NCI-H2107 treated with DMSO at 0.1 percent for 48 hours (cell line): ENCODE measurements at regions not wholly inside any gene's neighbourhood (a gene's known extent, or its start where the extent isn't known, plus 50 kb on each side); places are given as distances from the start of the nearest gene placed in this dataset.
"Not testable (repeated sequence)": the region's sequence is repeated elsewhere in the genome, so short reads cannot be mapped to it uniquely, and the experiment has no call there.

ENCODE experiments used
- DNase-seq: peaks from one replicate; lab custom pipeline; 2025; ENCODE audit not compliant: unreplicated experiment; lab: John Stamatoyannopoulos, UW

GRCh38 chr9:28951945-28952344 lies 1378.7 kb upstream of the C9orf72 start:
- no peak for DNase-seq

- peak; percentile 40 for DNase-seq
These were observed 1383.0 kb upstream of the C9orf72 start for GRCh38 chr9:28956116-28956880.

- DNase-seq = no peak
These were observed 1387.3 kb upstream of the C9orf72 start for GRCh38 chr9:28960602-28961001.

- DNase-seq = no peak
These were observed 1388.3 kb upstream of the C9orf72 start for GRCh38 chr9:28961623-28962022.

- DNase-seq = no peak
These were observed 1393.9 kb upstream of the C9orf72 start for GRCh38 chr9:28967226-28967625.

- no peak for DNase-seq
These were observed 1397.0 kb upstream of the C9orf72 start for GRCh38 chr9:28970241-28970654.

- no peak for DNase-seq
These were observed 1398.6 kb upstream of the C9orf72 start for GRCh38 chr9:28971881-28972280.

- DNase-seq = no peak
These were observed 1403.0 kb upstream of the C9orf72 start for GRCh38 chr9:28976250-28976649.

GRCh38 chr9:28976684-28977083 lies 1403.4 kb upstream of the C9orf72 start:
- DNase-seq = no peak

- DNase-seq = no peak
These were observed 1407.8 kb upstream of the C9orf72 start for GRCh38 chr9:28981129-28981528.

- DNase-seq = no peak
These were observed 1408.4 kb upstream of the C9orf72 start for GRCh38 chr9:28981711-28982110.

- DNase-seq = no peak
These were observed 1410.7 kb upstream of the C9orf72 start for GRCh38 chr9:28984016-28984415.

- not testable (repeated sequence) for DNase-seq
These were observed 1416.7 kb upstream of the C9orf72 start for GRCh38 chr9:28990009-28990408.

- DNase-seq = no peak
These were observed 1425.8 kb upstream of the C9orf72 start for GRCh38 chr9:28999057-28999456.

- DNase-seq = no peak
These were observed 1426.5 kb upstream of the C9orf72 start for GRCh38 chr9:28999806-29000205.

GRCh38 chr9:29001006-29001405 lies 1427.7 kb upstream of the C9orf72 start:
- no peak for DNase-seq

- DNase-seq = no peak
These were observed 1431.7 kb upstream of the C9orf72 start for GRCh38 chr9:29004988-29005387.

GRCh38 chr9:29006628-29007027 lies 1433.3 kb upstream of the C9orf72 start:
- DNase-seq = no peak

GRCh38 chr9:29012911-29013310 lies 1439.6 kb upstream of the C9orf72 start:
- no peak for DNase-seq

- no peak for DNase-seq
These were observed 1448.4 kb upstream of the C9orf72 start for GRCh38 chr9:29021632-29022031.

- no peak for DNase-seq
These were observed 1465.1 kb upstream of the C9orf72 start for GRCh38 chr9:29038332-29038731.

- no peak for DNase-seq
These were observed 1466.0 kb upstream of the C9orf72 start for GRCh38 chr9:29039258-29039657.

- DNase-seq = no peak
These were observed 1469.8 kb upstream of the C9orf72 start for GRCh38 chr9:29043072-29043471.
